ENCODE measurements at regions not wholly inside any gene's neighbourhood (a gene's known extent, or its start where the extent isn't known, plus 50 kb on each side); places are given as distances from the start of the nearest gene placed in this dataset.
"Not testable (repeated sequence)": the region's sequence is repeated elsewhere in the genome, so short reads cannot be mapped to it uniquely, and the experiment has no call there.

GRCh38 chr1:83520797-83521196, 478.1 kb downstream of the TTLL7 start:
- intact Hi-C loops (cut with micrococcal nuclease): no loop called here

- intact Hi-C loops (cut with micrococcal nuclease): no loop called here
Observed at GRCh38 chr1:83516369-83516768, 482.6 kb downstream of the TTLL7 start.

- intact Hi-C loops (cut with micrococcal nuclease): no loop called here
Observed at GRCh38 chr1:83515578-83516154, 483.3 kb downstream of the TTLL7 start.

GRCh38 chr1:83512373-83513193, 486.3 kb downstream of the TTLL7 start:
- intact Hi-C loops (cut with micrococcal nuclease): no loop called here

GRCh38 chr1:83511146-83511726, 487.7 kb downstream of the TTLL7 start:
- intact Hi-C loops (cut with micrococcal nuclease): loop anchor here (1.0 kb wide), 1 partner anchor 14 kb away; no protein-coding TSS in a partner anchor

- intact Hi-C loops (cut with micrococcal nuclease): loop anchor here (5.0 kb wide), 1 partner anchor 1183 kb away; the partner anchor contains the start of gene SSX2IP
Observed at GRCh38 chr1:83509301-83509781, 489.6 kb downstream of the TTLL7 start.

- intact Hi-C loops (cut with micrococcal nuclease): loop anchor here (1.0 to 5.0 kb wide), 2 partner anchors 8 to 1184 kb away; partner anchors contain the start of gene SSX2IP
Observed at GRCh38 chr1:83508485-83509151, 490.3 kb downstream of the TTLL7 start.

GRCh38 chr1:83505148-83505547, 493.8 kb downstream of the TTLL7 start:
- intact Hi-C loops (cut with micrococcal nuclease): loop anchor here (5.0 kb wide), 1 partner anchor 1187 kb away; the partner anchor contains the start of gene SSX2IP

GRCh38 chr1:83503153-83503552, 495.8 kb downstream of the TTLL7 start:
- intact Hi-C loops (cut with micrococcal nuclease): no loop called here

GRCh38 chr1:83500987-83501591, 497.8 kb downstream of the TTLL7 start:
- intact Hi-C loops (cut with micrococcal nuclease): loop anchor here (1.0 kb wide), 1 partner anchor 7 kb away; no protein-coding TSS in a partner anchor

- intact Hi-C loops (cut with micrococcal nuclease): loop anchor here (1.0 kb wide), 1 partner anchor 8 kb away; no protein-coding TSS in a partner anchor
Observed at GRCh38 chr1:83500531-83500930, 498.4 kb downstream of the TTLL7 start.

- intact Hi-C loops (cut with micrococcal nuclease): loop anchor here (1.0 kb wide), 1 partner anchor 8 kb away; no protein-coding TSS in a partner anchor
Observed at GRCh38 chr1:83499998-83500397, 498.9 kb downstream of the TTLL7 start.

- intact Hi-C loops (cut with micrococcal nuclease): no loop called here
Observed at GRCh38 chr1:83497563-83497962, 501.4 kb downstream of the TTLL7 start.

GRCh38 chr1:83495560-83495959, 503.4 kb downstream of the TTLL7 start:
- intact Hi-C loops (cut with micrococcal nuclease): no loop called here

GRCh38 chr1:83493633-83494032, 505.3 kb downstream of the TTLL7 start:
- intact Hi-C loops (cut with micrococcal nuclease): no loop called here

GRCh38 chr1:83491930-83492329, 507.0 kb downstream of the TTLL7 start:
- intact Hi-C loops (cut with micrococcal nuclease): no loop called here

GRCh38 chr1:83490988-83491387, 507.9 kb downstream of the TTLL7 start:
- intact Hi-C loops (cut with micrococcal nuclease): no loop called here

- intact Hi-C loops (cut with micrococcal nuclease): not testable (repeated sequence)
Observed at GRCh38 chr1:83488105-83488504, 510.8 kb downstream of the TTLL7 start.

GRCh38 chr1:83487460-83487859, 511.5 kb downstream of the TTLL7 start:
- intact Hi-C loops (cut with micrococcal nuclease): not testable (repeated sequence)

- intact Hi-C loops (cut with micrococcal nuclease): not testable (repeated sequence)
Observed at GRCh38 chr1:83485314-83486019, 513.5 kb downstream of the TTLL7 start.
